ENCODE measurements at regions not wholly inside any gene's neighbourhood (a gene's known extent, or its start where the extent isn't known, plus 50 kb on each side); places are given as distances from the start of the nearest gene placed in this dataset.

DNA sequence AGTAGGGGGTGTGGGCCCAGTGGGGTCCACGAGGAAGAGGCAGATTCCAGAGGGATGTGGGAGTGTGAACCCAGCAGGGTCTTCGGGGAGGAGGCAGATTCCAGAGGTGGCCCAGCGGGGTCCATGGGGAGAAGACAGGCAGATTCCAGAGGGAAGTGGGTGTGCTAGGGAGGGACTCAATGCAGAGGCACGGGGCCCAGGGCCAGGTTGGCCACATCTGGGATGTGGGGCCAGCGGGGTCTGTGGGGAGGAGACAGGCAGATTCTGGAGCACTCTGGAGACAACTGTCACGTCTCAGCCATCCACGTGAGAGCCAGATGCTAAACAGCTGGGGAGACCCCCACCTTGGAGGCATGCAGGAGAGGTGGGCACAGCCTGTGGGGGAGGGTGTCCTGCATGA lies 582.6 kb downstream of the TBC1D22A start:
- Histone ChIP-seq H3K9ac (no peak overlapping the region), H2AFZ (no peak overlapping the region), H3K4me3 (no peak overlapping the region), H3K36me3 (ENCODE audit: low read depth) (no peaks in the 10 kb centered on the region), H3K27me3 (replicated peaks; ENCODE audit: insufficient read depth) (peaks cover 7% of the 10 kb centered on the region; the same call in 1 of the 2 replicates), H3K27ac (no peak overlapping the region), H3K4me2 (ENCODE audit: unreplicated experiment) (no peak overlapping the region), H3K4me1 (ENCODE audit: insufficient read depth) (no peaks in the 10 kb centered on the region), H4K20me1 (ENCODE audit: insufficient read depth) (no peaks in the 10 kb centered on the region), H3F3A (ENCODE audit: insufficient read depth) (no peaks in the 10 kb centered on the region), H3K79me2 (ENCODE audit: insufficient read depth) (no peaks in the 10 kb centered on the region), H3K9me2 (ENCODE audit: insufficient read depth) (no peaks in the 10 kb centered on the region), H3K9me3 (ENCODE audit: low read depth) (no peaks in the 10 kb centered on the region)
- DNase-seq, result no peak
- no peak for TF ChIP-seq EZH2phosphoT487 (IDR thresholded peaks at IDR 0.05; ENCODE audit: insufficient read depth, low read depth)
- TF ChIP-seq EZH2 (IDR thresholded peaks at IDR 0.05; ENCODE audit: insufficient read depth, poor library complexity, severe bottlenecking), result no peak
- WGBS, 2 experiments (ENCODE audit: low coverage in 1 of 2, low lambda C conversion rate in 2 of 2, missing lambda C conversion rate in 2 of 2), result 30 to 32% methylated on average over 7 of the region's 7 CpGs
- in situ Hi-C loops (cut with MboI), result no loop called here

DNA sequence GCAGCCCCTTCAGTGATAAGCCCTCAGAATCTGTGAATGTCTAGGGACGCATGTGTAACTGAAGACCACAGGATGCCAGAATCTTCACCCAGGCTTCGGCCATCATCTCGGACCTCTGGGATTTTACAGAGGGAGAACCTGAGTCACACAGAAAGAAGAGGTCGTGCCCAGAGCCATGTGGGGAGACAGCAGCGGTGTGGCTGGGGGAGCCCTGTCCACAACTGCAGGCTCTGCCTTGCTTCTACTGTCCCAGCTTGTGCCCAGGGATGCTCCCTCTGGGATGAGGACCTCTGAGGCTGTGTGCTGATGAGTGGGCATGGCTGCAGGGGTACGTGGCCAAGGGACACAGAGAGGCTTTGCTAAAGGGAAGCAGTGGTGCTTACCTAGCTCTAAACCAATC lies 582.0 kb downstream of the TBC1D22A start:
- H3K4me3 ChIP-seq, result no peak overlapping the region
- peaks cover 7% of the 10 kb centered on the region; the same call in 1 of the 2 replicates for H3K27me3 ChIP-seq (replicated peaks; ENCODE audit: insufficient read depth)
- DNase-seq, result no peak
- H3K79me2 ChIP-seq (ENCODE audit: insufficient read depth), result no peaks in the 10 kb centered on the region
- H3K9ac ChIP-seq, result no peak overlapping the region
- no peak for TF ChIP-seq EZH2 (IDR thresholded peaks at IDR 0.05; ENCODE audit: insufficient read depth, poor library complexity, severe bottlenecking)
- no peak for TF ChIP-seq EZH2phosphoT487 (IDR thresholded peaks at IDR 0.05; ENCODE audit: insufficient read depth, low read depth)
- in situ Hi-C loops (cut with MboI), result no loop called here
- H3F3A ChIP-seq (ENCODE audit: insufficient read depth), result no peaks in the 10 kb centered on the region
- no peak overlapping the region for H3K27ac ChIP-seq
- H2AFZ ChIP-seq, result no peak overlapping the region
- H4K20me1 ChIP-seq (ENCODE audit: insufficient read depth), result no peaks in the 10 kb centered on the region
- no peak overlapping the region for H3K4me2 ChIP-seq (ENCODE audit: unreplicated experiment)
- H3K9me3 ChIP-seq (ENCODE audit: low read depth), result no peaks in the 10 kb centered on the region
- H3K9me2 ChIP-seq (ENCODE audit: insufficient read depth), result no peaks in the 10 kb centered on the region
- no peaks in the 10 kb centered on the region for H3K4me1 ChIP-seq (ENCODE audit: insufficient read depth)
- WGBS, 2 experiments (ENCODE audit: low coverage in 1 of 2, low lambda C conversion rate in 2 of 2, missing lambda C conversion rate in 2 of 2), result 48 to 53% methylated on average over 6 of the region's 6 CpGs
- no peaks in the 10 kb centered on the region for H3K36me3 ChIP-seq (ENCODE audit: low read depth)

DNA sequence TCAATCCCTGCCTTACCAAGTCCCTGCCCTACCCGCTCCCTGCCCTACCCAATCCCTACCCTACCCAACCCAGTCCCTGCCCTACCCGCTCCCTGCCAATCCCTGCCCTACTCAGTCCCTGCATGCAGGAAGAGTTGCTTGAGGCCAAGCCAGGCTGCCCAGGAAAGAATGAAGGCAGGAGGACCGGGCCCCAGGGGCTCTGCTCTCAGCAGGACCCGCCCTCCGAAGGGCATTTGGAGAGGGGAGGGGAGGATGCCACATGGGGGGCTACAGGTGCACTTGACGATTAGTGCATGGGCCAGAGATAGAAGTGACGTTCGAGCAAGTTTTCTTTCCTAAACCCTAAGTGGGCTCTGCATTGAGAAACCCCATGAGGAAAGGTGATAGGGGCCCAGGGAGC lies 581.2 kb downstream of the TBC1D22A start:
- Histone ChIP-seq H3F3A (ENCODE audit: insufficient read depth) (no peaks in the 10 kb centered on the region), H3K79me2 (ENCODE audit: insufficient read depth) (no peaks in the 10 kb centered on the region), H3K27ac (no peak overlapping the region), H3K9me2 (ENCODE audit: insufficient read depth) (no peaks in the 10 kb centered on the region), H3K9me3 (ENCODE audit: low read depth) (no peaks in the 10 kb centered on the region), H3K4me2 (ENCODE audit: unreplicated experiment) (no peak overlapping the region), H3K36me3 (ENCODE audit: low read depth) (no peaks in the 10 kb centered on the region), H3K4me3 (no peak overlapping the region), H4K20me1 (ENCODE audit: insufficient read depth) (no peaks in the 10 kb centered on the region), H3K4me1 (ENCODE audit: insufficient read depth) (no peaks in the 10 kb centered on the region), H3K9ac (no peak overlapping the region), H2AFZ (no peak overlapping the region), H3K27me3 (replicated peaks; ENCODE audit: insufficient read depth) (peaks cover 7% of the 10 kb centered on the region; the same call in 1 of the 2 replicates)
- 41 to 42% methylated on average over 7 to 8 of the region's 8 CpGs for WGBS, 2 experiments (ENCODE audit: low coverage in 1 of 2, low lambda C conversion rate in 2 of 2, missing lambda C conversion rate in 2 of 2)
- TF ChIP-seq EZH2phosphoT487 (IDR thresholded peaks at IDR 0.05; ENCODE audit: insufficient read depth, low read depth) (no peak), EZH2 (IDR thresholded peaks at IDR 0.05; ENCODE audit: insufficient read depth, poor library complexity, severe bottlenecking) (no peak)
- DNase-seq, result no peak
- in situ Hi-C loops (cut with MboI), result no loop called here

DNA sequence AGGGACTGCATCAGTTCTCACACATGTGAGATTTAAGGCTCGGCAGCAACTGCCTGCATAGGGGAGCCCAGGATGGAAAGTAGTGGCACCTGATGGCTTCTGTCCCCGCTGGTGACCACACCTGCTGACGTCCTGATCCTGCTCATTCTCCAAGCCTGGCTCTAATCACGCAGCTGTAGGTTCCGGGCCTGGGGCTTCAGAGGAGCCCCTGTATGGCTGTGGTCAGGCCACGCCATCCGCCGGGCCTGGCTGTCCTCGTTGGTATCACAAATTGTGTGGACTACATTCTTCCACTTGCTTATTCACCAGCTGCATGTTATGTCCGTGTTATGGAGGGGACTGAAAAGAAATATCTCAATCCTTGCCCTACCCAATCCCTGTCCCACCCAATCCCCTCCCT lies 580.0 kb downstream of the TBC1D22A start:
- H4K20me1 ChIP-seq (ENCODE audit: insufficient read depth), result no peaks in the 10 kb centered on the region
- no peaks in the 10 kb centered on the region for H3K9me3 ChIP-seq (ENCODE audit: low read depth)
- H3F3A ChIP-seq (ENCODE audit: insufficient read depth), result peaks cover under 1% of the 10 kb centered on the region; the same call in 1 of the 2 replicates
- H3K4me3 ChIP-seq, result no peak overlapping the region
- H3K4me2 ChIP-seq (ENCODE audit: unreplicated experiment), result no peak overlapping the region
- no peak for DNase-seq
- H3K27ac ChIP-seq, result no peak overlapping the region
- WGBS, 2 experiments (ENCODE audit: low coverage in 1 of 2, low lambda C conversion rate in 2 of 2, missing lambda C conversion rate in 2 of 2), result 60 to 71% methylated on average over 9 to 10 of the region's 10 CpGs
- H3K27me3 ChIP-seq (replicated peaks; ENCODE audit: insufficient read depth), result peaks cover 7% of the 10 kb centered on the region; the same call in 1 of the 2 replicates
- no peaks in the 10 kb centered on the region for H3K79me2 ChIP-seq (ENCODE audit: insufficient read depth)
- no peaks in the 10 kb centered on the region for H3K9me2 ChIP-seq (ENCODE audit: insufficient read depth)
- H3K9ac ChIP-seq, result no peak overlapping the region
- H3K4me1 ChIP-seq (ENCODE audit: insufficient read depth), result no peaks in the 10 kb centered on the region
- in situ Hi-C loops (cut with MboI), result no loop called here
- no peak overlapping the region for H2AFZ ChIP-seq
- H3K36me3 ChIP-seq (ENCODE audit: low read depth), result no peaks in the 10 kb centered on the region
- no peak for TF ChIP-seq EZH2 (IDR thresholded peaks at IDR 0.05; ENCODE audit: insufficient read depth, poor library complexity, severe bottlenecking)
- TF ChIP-seq EZH2phosphoT487 (IDR thresholded peaks at IDR 0.05; ENCODE audit: insufficient read depth, low read depth), result no peak

DNA sequence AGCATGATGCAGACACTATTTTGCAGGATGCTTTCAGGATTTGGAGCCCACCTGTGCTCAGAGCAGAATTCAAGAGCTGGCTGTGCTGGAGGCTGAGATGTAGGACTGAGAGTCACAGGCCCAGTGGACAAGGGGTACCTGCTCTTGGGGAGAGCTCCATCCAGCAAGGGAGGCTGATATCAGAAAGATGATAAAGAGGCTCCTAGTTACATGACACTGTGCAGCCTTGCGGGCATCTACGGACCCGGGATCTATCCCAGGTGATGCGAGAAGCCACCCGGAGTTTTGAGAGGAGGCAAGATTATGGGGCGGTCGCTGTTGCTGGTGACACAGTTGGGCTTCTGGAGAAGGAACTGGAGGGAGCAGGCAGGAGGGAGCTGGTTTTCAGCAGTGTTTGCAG lies 579.0 kb downstream of the TBC1D22A start:
- Histone ChIP-seq H3F3A (ENCODE audit: insufficient read depth) (peaks cover 3% of the 10 kb centered on the region; the same call in 1 of the 2 replicates), H3K79me2 (ENCODE audit: insufficient read depth) (no peaks in the 10 kb centered on the region), H3K4me1 (ENCODE audit: insufficient read depth) (0 out of 2 replicates have a peak, but pooled peaks cover 5% of the 10 kb centered on the region), H3K27me3 (replicated peaks; ENCODE audit: insufficient read depth) (peaks cover 7% of the 10 kb centered on the region; the same call in 1 of the 2 replicates), H2AFZ (no peak overlapping the region), H3K9ac (no peak overlapping the region), H3K36me3 (ENCODE audit: low read depth) (no peaks in the 10 kb centered on the region), H4K20me1 (ENCODE audit: insufficient read depth) (no peaks in the 10 kb centered on the region), H3K27ac (no peak overlapping the region), H3K9me3 (ENCODE audit: low read depth) (no peaks in the 10 kb centered on the region), H3K4me2 (ENCODE audit: unreplicated experiment) (no peak overlapping the region), H3K9me2 (ENCODE audit: insufficient read depth) (no peaks in the 10 kb centered on the region), H3K4me3 (no peak overlapping the region)
- TF ChIP-seq EZH2phosphoT487 (IDR thresholded peaks at IDR 0.05; ENCODE audit: insufficient read depth, low read depth) (no peak), EZH2 (IDR thresholded peaks at IDR 0.05; ENCODE audit: insufficient read depth, poor library complexity, severe bottlenecking) (no peak)
- DNase-seq, result no peak
- WGBS, 2 experiments (ENCODE audit: low coverage in 1 of 2, low lambda C conversion rate in 2 of 2, missing lambda C conversion rate in 2 of 2), result 60 to 69% methylated on average over 7 of the region's 7 CpGs
- in situ Hi-C loops (cut with MboI), result no loop called here
